Progenitor cell of endocrine pancreas (in vitro differentiated cells): ENCODE measurements at regions not wholly inside any gene's neighbourhood (a gene's known extent, or its start where the extent isn't known, plus 50 kb on each side); places are given as distances from the start of the nearest gene placed in this dataset.

Experiments
- DNase-seq: peaks from one replicate; pipeline ENCODE4 v3.0.0; 2021; ENCODE audit warnings: low spot score; ENCODE audit not compliant: unreplicated experiment
- H3K27ac Mint-ChIP-seq: 2 replicates; pipeline ENCODE4 v1.8.0; 2021; ENCODE audit warnings: mild to moderate bottlenecking, moderate library complexity, mixed read lengths
- H3K27me3 Mint-ChIP-seq: 2 replicates; pipeline ENCODE4 v1.8.0; 2021; ENCODE audit warnings: mixed read lengths
- H3K36me3 Mint-ChIP-seq: 2 replicates; pipeline ENCODE4 v1.8.0; 2022; ENCODE audit warnings: mixed read lengths; ENCODE audit not compliant: insufficient read depth
- H3K4me1 Mint-ChIP-seq: 2 replicates; pipeline ENCODE4 v1.8.0; 2021; ENCODE audit warnings: low read depth, mixed read lengths
- H3K4me3 Mint-ChIP-seq: 2 replicates; pipeline ENCODE4 v1.8.0; 2021; ENCODE audit warnings: low read depth, mild to moderate bottlenecking, moderate library complexity, mixed read lengths
- H3K9me3 Mint-ChIP-seq: 2 replicates; pipeline ENCODE4 v1.8.0; 2021; ENCODE audit warnings: low read depth, mixed read lengths
- CTCF ChIP-seq: fragments of 200-600 bp; sonication (generic); IDR thresholded peaks from one replicate; pipeline ENCODE4 v1.5.0; 2021; ENCODE audit warnings: antibody characterized with exemption, mild to moderate bottlenecking; ENCODE audit not compliant: unreplicated experiment

DNA sequence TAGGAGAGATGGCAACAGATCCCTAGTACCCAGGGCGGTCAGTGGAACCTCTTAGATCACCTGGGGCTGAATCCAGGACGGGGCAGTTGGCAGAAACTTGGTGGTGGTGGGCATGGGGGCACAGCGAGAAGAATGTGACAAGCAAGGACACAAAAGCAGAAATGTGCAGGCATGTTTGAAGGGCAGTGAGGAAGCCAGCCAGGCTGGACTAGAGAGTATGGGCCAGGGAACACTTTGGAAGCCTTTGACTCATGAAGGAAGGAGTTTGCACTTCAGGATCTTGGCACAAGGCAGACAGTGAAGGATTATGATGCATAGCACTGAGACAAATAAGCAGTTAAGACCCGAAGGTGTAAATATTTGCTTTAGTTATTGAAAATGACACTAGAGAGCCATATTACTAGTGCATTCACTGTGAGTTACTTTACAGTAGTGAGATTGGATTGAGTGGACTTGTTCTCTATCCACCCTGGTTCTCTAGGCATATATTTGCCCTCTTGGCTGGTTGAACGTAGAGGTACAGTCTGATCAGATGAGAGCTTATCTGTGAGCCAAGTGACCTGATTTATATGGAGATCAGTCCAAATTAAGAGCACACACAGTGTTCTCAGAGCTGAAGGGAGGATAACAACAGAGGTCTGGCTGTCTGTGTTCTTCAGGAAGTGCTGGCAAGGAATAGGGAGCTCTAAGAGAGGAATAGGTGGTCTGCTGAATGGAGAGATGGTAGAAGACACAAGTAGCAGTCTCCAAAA lies 210.4 kb downstream of the SNX19 start:
- DNase-seq: no peak
- TF ChIP-seq CTCF: no peak
- no peak overlapping the region for H3K4me3 Mint-ChIP-seq
- no peak overlapping the region for H3K27ac Mint-ChIP-seq
- H3K9me3 Mint-ChIP-seq: peaks cover 10% of the 10 kb centered on the region
- peaks cover 1% of the 10 kb centered on the region for H3K36me3 Mint-ChIP-seq
- peaks cover 9% of the 10 kb centered on the region for H3K27me3 Mint-ChIP-seq
- H3K4me1 Mint-ChIP-seq: no peaks in the 10 kb centered on the region

GRCh38 chr11:130706572-130706971 lies 209.7 kb downstream of the SNX19 start:
- Mint-ChIP-seq H3K27me3 (peaks cover 5% of the 10 kb centered on the region), H3K4me1 (no peaks in the 10 kb centered on the region), H3K36me3 (peaks cover 1% of the 10 kb centered on the region), H3K9me3 (peaks cover 10% of the 10 kb centered on the region), H3K4me3 (no peak overlapping the region), H3K27ac (no peak overlapping the region)
- no peak for DNase-seq
- TF ChIP-seq CTCF: no peak

DNA sequence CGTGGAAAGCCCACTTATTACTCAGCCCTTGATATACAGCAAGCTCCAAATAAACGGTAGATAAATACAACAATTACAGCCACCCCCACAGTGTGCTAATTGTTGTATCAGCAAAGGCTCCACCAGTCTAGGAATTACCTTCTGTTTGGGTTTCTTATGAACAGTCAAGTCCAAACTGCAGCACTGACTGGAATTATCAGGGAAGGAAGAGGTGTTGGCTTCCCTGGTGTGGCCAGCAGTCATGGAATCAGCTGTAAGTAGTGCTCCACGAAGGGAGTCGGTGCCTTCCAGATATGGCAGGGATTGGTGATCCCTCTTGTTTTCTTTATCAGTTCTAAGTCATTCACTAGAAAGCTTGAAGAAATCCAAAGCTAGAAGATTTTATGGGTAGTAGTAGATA lies 209.1 kb downstream of the SNX19 start:
- Mint-ChIP-seq H3K27me3 (peaks cover 5% of the 10 kb centered on the region), H3K27ac (no peak overlapping the region), H3K4me1 (no peaks in the 10 kb centered on the region), H3K9me3 (peaks cover 10% of the 10 kb centered on the region), H3K4me3 (no peak overlapping the region), H3K36me3 (peaks cover 1% of the 10 kb centered on the region)
- DNase-seq: no peak
- no peak for TF ChIP-seq CTCF

- TF ChIP-seq CTCF: no peak
- Mint-ChIP-seq H3K9me3 (peaks cover 10% of the 10 kb centered on the region), H3K27ac (no peak overlapping the region), H3K4me3 (no peak overlapping the region), H3K4me1 (no peaks in the 10 kb centered on the region), H3K36me3 (no peaks in the 10 kb centered on the region), H3K27me3 (peaks cover 11% of the 10 kb centered on the region)
- DNase-seq: no peak
Measured at GRCh38 chr11:130709531-130709930, 206.7 kb downstream of the SNX19 start.

GRCh38 chr11:130710021-130710420 lies 206.3 kb downstream of the SNX19 start:
- no peak for DNase-seq
- Mint-ChIP-seq H3K4me1 (no peaks in the 10 kb centered on the region), H3K27ac (no peak overlapping the region), H3K9me3 (peaks cover 10% of the 10 kb centered on the region), H3K4me3 (no peak overlapping the region), H3K36me3 (no peaks in the 10 kb centered on the region), H3K27me3 (peaks cover 14% of the 10 kb centered on the region)
- no peak for TF ChIP-seq CTCF
